ENCODE measurements at regions not wholly inside any gene's neighbourhood (a gene's known extent, or its start where the extent isn't known, plus 50 kb on each side); places are given as distances from the start of the nearest gene placed in this dataset.

DNA sequence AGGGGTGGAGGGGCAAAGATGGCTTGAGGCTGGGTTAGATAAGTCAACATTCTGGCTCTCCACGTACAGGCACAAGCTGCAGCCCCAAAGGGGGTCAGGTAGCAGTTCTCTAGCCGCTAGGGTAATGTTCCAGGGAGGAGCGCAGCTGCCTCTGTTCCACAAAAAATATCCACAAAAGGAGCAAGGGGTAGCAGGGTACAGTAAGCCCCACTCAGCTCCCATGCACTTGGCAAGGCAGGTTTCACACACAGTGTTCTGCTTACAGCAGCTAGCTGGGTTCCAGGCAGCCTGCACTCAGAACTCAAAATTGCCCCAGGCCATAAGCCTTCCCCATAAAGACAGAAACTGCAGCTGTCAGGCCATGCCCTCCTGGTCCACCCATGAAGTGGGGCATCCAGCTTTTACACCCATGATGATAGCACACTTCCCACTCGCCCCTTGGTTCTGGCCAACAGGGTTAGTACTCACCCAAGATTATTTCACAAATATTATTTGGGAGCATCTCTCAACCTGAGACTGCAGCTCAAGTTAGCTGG lies 130.0 kb downstream of the CYSLTR2 start:
- no peak for TF ChIP-seq CTCF (IDR thresholded peaks at IDR 0.05; ENCODE audit: control extremely low read depth, extremely low read depth, low read depth, missing control alignments)
- ChIA-PET CTCF (interaction anchor here (1.1 to 3.9 kb wide), 2 partner anchors 13 to 16 kb away, joined by 3 to 27 read pairs; no protein-coding TSS in a partner anchor), POLR2A (no interaction called here)
- no peak for DNase-seq (ENCODE audit: extremely low spot score)

- CTCF ChIA-PET = no interaction called here
- no peak for TF ChIP-seq CTCF (IDR thresholded peaks at IDR 0.05; ENCODE audit: control extremely low read depth, extremely low read depth, low read depth, missing control alignments)
- DNase-seq (ENCODE audit: extremely low spot score) = no peak
- POLR2A ChIA-PET = no interaction called here
Measured at GRCh38 chr13:48784916-48785548, 131.3 kb downstream of the CYSLTR2 start.

GRCh38 chr13:48790199-48790598 lies 136.5 kb downstream of the CYSLTR2 start:
- no peak for DNase-seq (ENCODE audit: extremely low spot score)
- ChIA-PET CTCF (no interaction called here), POLR2A (no interaction called here)
- no peak for TF ChIP-seq CTCF (IDR thresholded peaks at IDR 0.05; ENCODE audit: control extremely low read depth, extremely low read depth, low read depth, missing control alignments)

DNA sequence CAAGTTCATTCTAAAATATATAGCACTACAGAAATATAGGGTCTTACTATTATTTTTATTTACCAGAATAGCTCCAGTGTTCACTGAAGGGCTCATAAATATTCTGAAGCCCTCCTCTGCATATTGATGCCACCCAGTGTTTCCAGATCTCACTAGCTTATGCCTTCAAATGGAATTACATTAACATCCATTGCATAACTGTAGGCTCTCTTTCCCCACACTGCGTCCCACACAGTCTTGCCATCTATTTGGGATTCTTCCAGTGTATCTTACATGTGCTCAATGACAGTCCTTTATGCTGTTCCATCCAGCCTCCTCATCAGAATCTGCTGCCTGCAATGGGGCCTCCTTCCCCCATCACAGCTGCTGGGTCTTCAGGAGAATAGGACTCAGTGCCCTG lies 137.2 kb downstream of the CYSLTR2 start:
- POLR2A ChIA-PET = no interaction called here
- CTCF ChIA-PET = no interaction called here
- TF ChIP-seq CTCF (IDR thresholded peaks at IDR 0.05; ENCODE audit: control extremely low read depth, extremely low read depth, low read depth, missing control alignments) = no peak
- DNase-seq (ENCODE audit: extremely low spot score) = no peak

DNA sequence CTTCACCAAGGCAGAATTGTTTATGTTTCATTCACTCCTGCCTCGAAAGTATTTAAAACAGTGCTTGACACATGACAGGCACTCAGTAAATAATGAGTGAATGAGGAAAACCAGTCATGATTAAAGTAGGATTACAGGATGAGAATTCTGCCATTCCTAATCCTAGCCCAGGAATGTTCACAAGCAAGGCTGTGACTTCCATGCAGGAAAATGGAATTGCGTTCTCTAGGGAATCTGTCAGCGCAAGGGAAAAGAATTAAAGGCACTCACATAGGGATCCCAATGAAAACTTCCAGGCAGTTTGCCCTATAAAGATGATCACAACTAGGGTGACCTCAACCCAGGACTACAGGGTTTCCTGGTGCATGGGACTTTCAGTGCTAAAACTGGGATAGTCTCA lies 143.4 kb downstream of the CYSLTR2 start:
- TF ChIP-seq CTCF (IDR thresholded peaks at IDR 0.05; ENCODE audit: control extremely low read depth, extremely low read depth, low read depth, missing control alignments) = no peak
- ChIA-PET POLR2A (no interaction called here), CTCF (no interaction called here)
- no peak for DNase-seq (ENCODE audit: extremely low spot score)

- no peak for TF ChIP-seq CTCF (IDR thresholded peaks at IDR 0.05; ENCODE audit: control extremely low read depth, extremely low read depth, low read depth, missing control alignments)
- no peak for DNase-seq (ENCODE audit: extremely low spot score)
- CTCF ChIA-PET = interaction anchor here (1.1 kb wide), 1 partner anchor 29 kb away, joined by 6 read pairs; no protein-coding TSS in a partner anchor
- POLR2A ChIA-PET = no interaction called here
Measured at GRCh38 chr13:48797761-48798160, 144.0 kb downstream of the CYSLTR2 start.
